Endothelial cell of hepatic sinusoid (primary cell): ENCODE measurements at regions not wholly inside any gene's neighbourhood (a gene's known extent, or its start where the extent isn't known, plus 50 kb on each side); places are given as distances from the start of the nearest gene placed in this dataset.

ENCODE experiments used
- in situ Hi-C: cut with HindIII; loops from 2 replicates; pipeline ENCODE4 v1.10.0; 2017; ENCODE audit warnings: low sequenced_read_pairs

DNA sequence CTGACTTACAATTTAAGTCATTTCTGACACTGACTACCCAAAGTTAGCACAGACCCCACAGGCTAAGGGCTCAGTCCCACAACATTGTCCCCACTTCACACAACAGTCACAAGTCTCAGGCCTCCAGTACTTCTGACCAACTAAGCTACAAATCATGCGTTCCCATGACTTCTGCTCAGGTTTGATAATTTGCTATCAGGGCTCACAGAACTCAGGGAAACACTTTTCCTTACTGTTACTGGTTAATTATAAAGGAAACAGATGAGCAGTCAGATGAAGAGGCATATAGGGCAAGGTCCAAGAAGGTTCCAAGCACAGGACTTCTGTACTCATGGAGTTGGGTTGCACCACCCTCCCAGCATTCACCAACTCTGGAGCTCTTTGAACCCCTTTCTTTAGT, 151.2 kb upstream of the TNR start:
- in situ Hi-C loops: no loop called here

DNA sequence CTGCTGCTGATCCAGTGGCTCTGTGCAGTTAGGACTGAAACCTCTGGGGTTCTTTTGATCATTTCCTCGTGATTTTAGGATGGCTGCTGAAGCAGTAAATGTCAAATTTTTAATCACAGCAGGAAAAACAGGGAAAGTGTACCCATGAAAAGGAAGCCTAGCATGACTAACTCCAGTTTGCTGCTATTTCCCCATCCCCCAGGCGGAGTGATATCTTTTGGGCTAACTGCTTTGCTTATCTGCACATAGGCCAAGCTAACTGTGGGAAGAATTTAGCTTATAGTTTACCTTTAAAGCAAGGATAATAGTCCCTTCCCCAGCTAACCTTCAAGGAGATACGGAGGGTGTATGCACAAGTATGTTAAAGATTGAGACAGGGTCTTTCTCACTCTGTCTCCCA, 149.8 kb upstream of the TNR start:
- in situ Hi-C loops: no loop called here

DNA sequence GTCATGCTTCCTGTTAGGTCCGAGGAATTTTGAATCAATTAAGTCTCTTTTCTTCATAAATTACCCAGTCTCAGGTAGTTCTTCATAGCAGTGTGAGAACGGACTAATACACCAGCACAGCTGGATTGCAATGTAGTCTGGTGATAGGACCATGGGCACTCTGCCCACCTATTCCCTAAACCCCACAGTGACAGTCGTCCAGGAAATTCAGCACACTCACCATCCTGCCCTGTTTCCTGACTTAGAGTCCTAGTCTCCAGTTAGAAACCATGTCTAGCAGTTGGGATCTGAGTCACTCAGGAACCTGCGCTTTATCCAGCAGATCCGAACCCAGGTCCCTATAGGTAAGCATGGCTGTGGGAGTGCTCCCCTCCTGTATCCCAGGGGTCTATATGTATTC, 149.3 kb upstream of the TNR start:
- in situ Hi-C loops: no loop called here

DNA sequence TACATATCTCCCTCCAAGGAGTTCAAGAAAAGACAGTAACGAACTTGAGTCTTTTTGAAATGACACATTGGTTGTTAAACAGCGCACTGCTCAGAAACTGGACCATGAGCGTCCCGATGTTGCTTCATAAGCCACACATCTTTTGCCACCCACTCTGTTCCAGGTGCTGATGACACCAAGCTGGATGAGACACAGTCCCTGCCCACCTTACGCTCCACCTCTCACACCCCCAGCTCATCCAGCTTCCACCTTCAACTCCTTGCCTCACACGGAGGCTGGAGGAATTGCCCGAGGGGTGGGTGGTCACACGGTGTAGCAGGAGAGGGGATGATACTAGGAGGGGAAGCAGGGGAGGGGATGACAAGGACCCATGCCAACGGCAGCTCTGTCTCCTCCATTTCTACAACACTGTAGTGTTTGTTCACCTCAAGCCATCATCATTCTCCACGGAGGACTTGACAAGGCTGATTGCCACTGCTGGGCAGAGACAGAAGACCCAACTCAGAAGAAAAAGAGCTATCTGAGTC, 148.5 kb upstream of the TNR start:
- in situ Hi-C loops: no loop called here

DNA sequence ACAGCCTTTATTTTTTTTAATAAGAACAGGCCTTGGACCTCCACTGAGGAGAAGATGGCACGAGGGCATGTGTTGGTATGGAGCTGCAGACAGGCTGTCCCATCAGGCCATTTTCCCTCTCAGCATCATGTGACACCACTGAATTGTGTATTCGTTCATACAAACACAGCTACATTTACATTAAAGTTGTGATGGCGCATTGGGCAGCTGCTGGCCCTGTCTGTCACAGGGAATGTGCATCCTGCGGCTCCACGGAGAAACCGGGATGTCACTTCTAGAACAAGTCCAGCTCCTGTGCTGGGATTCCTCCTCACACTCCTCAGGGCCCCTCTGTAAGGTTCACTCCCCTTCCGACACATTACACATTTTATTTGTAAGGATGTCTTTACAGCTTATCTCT, 147.6 kb upstream of the TNR start:
- in situ Hi-C loops: no loop called here

DNA sequence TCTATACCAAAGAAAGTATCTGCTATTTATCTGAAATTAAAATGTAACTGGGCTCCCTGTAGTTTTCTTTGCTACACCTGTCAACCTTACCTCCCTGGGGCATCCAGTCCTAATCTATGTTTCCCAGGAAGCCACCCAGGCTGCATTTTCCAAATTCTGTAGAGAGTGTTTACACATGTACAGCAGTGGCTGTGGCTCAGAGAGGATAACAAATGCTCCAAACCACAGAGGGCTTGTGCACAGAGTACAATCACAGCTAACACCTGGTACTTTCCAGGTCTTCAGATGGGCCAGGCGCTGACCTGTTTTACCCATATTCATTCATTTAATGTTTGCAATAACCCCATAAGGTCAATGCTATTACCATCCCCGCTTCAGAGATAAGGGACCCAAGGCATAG, 146.5 kb upstream of the TNR start:
- in situ Hi-C loops: no loop called here

DNA sequence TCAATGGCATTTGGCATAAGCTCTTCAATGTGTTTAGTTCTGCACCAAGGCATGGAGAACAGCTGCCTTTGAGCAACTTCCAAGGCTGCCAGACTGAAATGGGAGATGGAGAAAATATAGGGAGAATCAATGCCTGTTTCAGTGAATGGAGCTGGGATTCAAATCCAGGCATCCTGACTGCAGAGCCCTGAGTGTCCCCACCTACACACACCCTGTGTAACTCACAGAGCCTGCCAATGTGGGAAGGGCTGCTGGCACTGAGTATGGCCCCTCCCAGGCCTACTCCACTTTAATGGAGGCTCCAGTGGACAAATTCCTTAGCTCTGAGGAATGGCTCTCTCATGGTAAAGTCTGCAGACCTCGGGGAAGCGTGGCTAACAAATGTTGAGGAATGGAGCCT, 145.6 kb upstream of the TNR start:
- in situ Hi-C loops: no loop called here

DNA sequence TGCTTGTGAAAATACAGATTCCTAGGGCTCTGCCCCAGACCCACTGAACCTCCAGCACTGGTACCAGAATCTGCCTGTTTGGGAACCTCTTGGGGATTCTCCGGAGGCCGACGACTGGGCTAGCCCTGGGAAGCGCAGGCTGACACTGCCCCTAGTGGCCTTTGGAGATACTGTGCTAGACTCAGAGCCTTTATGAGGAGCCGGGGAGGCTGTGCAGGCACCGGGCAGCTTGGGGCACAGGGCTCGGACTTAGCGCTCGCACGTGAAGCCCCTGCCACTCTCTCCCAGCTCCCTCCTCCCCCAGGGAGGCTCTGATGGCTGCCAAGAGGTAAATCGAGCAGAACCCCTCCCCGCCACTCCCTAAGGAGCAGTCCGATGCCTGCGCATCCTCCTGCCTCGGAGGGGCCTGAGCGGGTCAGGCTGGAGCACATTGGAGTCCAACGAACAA, 144.6 kb upstream of the TNR start:
- in situ Hi-C loops: no loop called here

DNA sequence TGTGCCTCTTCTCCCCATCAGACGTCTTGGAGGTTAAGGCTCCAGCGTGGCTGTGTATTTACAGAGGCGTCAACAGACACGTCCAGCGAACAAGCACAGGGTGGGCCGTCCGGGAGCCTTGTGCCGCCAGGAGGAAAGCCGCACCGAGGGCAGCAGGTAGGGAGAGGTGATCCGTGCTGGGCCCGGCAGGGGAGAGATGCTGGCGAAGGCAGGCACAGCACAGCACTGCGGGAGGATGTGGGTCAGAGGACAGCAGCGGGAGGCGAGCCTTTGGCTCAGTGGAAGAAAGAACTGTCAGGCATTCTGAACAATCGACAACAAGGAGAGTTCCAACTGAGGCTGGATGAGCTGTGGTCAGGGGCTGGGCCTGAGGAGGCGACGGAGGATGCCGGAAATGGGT, 144.1 kb upstream of the TNR start:
- in situ Hi-C loops: no loop called here

DNA sequence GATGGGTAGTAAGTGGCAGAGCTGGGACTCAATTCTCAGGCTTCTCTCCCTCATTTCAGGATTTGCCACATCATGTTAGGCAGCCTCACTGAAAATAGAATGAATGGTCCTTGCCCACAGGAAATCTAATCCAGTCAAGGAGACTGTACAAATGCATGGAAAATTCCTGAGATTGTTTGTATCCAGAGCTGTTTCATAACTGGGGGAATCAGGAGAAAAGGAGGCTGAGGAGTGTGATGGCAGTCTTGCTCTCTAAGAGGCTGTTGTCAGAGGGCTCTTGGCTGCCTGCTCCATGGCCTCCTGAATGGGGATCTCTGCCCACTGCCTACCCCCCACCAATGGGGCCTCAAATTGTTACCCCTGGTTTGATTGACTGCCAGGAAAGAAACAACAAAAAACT, 141.9 kb upstream of the TNR start:
- in situ Hi-C loops: no loop called here

DNA sequence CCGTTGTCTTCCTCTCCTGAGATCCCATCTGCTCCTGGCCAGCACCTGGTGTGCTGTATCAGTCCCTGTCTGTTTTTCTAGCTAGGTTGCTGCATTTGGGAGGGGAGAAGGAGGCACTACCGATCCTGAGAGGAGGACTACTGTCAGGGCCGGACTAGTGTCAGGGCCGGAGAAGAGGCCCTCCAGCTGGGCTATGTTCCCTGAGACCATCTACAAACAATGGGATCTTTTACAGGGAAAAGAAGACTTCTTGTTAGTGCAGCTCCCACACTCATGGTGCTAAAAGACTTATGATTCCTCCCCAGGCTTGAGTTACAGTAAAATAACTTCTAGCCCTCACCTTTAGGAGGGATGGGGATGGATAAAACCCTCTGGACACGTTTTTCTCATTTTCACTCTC, 141.0 kb upstream of the TNR start:
- in situ Hi-C loops: no loop called here

DNA sequence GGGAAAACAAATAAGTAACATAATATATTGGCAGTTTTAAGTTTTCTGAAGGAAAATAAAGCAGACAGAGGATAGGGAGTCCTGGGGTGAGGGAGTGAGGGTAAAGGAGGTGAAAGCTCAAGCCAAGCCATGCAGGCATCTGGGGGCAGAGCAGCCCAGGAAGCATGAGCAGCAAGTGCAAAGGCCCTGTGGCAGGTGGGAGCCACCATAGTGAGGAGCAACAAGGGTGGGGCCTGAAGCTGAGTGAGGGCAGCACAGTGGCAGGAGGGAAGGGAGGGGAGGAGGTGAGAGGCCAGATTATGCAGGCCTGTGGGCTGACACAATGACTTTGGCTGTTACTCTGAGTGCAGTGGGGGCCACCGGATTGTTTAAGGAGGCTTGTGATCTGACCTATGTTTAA, 138.8 kb upstream of the TNR start:
- in situ Hi-C loops: no loop called here

DNA sequence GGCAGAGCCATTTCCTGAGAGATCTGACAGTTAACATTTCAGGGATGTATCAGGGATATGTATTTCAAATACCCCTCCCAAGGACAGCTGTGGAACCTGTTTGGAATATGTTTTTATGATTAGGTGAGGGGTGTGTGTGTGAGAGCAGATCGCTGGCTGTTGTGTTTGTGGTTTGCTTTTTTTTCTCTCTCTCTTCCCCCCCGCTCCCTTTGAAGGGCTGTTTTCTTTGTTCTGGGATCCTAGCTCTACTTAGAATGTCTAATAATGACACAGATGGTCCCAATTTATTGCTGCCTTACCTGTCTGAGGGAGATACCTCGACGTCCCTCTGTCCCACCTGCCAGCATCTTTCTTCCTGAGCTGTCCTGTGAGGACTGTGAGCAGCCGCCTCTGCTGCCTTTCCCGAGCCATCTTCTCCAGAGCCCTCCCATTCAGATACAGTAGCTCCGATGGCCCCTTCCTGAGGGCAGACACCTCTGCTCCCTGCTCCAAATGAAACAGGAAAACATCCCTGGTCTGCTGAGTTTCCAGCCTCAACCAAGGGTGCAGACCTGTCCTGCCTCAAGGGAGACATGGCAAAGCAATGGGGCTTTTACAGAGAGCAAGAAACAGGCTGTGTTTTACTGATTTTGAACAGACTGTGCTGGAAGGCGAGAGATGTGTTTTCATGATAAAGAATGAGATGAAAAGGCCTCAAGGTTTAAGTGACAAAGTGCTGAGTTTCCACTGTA, 138.0 kb upstream of the TNR start:
- in situ Hi-C loops: no loop called here

DNA sequence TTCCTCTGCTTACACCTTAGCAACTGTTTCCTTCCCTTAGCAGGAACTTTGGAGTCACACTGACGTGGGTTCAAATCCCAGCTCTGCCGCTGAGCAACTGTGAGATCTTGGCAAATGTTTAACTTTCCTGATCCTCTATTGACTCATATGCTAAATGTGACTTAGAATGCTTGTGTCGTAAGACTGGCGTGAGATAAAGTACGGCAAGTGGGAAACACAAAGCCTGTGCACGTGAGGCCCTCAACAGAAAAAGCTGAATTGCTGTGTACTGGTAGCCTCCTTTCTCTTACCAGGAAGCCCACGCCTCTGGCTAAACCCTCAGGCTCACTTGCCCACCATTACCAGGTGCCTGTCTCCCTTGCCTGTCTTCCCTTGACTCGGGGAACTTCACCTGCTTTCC, 135.4 kb upstream of the TNR start:
- in situ Hi-C loops: no loop called here

DNA sequence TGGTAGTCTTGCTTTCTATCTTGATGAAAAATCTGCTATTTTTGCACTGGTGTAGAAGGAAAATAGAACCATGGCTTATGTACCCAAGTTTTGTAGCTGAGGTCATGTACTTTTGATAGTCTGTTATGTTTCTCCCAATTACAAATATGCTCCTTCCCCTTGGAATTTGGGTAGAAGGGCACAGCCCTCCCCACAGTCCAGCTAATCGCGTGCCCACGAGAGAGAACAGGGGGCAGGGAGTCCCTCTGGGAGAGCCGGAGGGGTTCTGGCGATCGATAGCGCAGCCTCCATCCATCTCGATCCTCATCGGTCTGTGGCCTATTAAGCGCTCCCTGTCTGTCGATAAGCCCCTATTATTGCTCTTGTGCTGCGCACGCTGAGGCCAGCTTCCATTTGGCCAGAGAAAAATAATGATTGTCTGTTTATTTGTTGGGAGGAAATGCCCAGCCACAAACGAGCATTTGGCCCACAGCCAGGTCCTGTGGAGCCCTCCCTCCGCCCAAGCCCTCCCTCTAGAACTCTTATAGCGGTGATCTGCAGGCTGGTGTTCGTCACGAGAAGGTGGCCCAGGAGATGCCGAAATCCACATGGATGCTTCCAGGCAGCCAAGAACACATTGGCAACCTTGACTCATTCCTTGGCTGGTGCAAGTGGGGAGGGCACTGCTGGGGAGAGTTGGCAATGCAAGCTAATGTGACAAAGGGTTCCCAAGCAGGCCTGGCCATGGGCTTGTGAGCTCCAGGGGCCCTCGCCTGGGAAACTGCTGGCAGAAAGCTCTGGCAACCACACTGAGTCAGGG, 134.7 kb upstream of the TNR start:
- in situ Hi-C loops: no loop called here

DNA sequence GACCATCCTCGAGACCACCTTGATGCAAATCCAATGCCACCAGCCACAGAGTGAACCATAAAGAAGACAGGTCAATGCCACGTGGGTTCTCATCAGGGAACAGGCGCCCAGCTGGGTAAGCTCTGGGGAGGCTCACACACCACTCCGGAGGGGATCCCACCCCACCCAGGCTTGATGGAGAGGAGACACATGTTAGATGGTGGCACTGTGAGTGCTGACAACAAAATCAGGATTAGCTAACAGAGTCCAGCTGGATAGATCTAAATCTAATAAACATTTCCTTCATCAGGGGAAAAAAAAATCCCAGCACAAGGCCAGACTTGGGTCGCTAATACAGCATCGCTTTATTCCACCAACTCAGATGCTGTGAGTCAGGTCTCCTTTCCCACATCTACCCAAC, 132.2 kb upstream of the TNR start:
- in situ Hi-C loops: no loop called here

DNA sequence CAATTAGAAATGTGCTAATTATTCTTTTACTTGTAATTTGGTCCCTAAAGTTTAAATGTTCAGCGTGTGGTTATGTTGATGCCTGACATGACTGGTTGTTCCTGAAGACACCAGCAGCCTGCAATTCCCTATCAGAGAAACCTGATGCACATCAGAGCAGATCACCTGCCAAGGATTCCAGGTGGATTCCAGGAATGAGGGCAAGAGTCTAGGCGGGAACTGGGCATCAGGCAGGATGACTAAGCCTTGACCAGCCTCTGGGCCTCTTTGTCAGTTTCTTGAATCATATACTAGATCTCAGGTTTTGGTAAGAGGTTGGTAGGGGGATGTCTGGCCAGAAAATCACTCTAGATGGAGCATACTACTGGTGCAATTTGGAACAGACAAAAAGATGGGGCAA, 130.7 kb upstream of the TNR start:
- in situ Hi-C loops: no loop called here

DNA sequence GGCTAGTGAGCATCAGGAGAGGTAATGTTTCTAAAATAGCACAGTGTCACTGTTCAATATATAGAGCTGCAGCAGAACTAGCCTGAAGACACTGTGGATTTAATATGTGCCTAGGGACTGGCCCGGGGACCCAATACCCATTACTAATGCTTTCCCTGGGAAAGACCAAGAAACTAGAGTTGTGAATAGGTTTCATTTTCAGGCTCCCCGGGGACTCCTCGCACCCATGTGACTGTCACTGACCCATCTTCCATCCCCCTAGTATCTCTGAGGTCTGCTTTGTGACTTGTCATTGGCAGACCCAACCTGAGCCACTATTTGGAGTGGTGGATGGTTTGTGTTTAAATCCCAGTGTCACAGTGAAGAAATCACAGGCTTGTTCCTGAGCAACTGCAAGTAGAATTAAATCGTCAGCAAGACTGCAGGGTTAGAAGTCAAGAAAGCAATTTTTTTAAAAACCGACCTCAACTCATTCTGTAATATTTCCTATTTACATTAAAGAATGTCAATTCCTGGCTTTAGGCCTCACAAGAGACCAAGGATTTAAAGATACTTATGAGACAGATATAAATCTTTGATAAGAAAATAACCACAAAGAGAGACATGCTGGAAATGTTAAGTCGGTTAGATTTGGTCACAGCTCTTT, 130.0 kb upstream of the TNR start:
- in situ Hi-C loops: no loop called here

DNA sequence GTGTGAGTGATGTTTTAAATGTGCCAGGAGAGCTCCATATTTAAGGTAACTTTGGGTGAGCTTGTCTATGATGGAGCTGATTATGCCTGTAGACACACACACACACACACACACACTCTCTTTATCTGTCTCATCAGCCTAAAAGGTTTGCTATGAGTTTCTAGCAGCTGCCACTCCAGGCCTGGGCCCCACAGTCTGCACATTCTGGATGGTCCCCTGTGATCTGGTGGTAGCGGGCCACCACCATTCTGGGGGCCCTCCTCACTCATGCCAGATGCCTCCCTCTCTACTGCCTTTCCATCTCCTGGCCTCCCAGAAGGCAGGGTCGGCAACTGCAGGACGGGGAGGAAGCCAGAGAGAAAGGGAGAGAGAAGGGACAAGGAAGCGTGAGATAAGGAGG, 129.2 kb upstream of the TNR start:
- in situ Hi-C loops: no loop called here

DNA sequence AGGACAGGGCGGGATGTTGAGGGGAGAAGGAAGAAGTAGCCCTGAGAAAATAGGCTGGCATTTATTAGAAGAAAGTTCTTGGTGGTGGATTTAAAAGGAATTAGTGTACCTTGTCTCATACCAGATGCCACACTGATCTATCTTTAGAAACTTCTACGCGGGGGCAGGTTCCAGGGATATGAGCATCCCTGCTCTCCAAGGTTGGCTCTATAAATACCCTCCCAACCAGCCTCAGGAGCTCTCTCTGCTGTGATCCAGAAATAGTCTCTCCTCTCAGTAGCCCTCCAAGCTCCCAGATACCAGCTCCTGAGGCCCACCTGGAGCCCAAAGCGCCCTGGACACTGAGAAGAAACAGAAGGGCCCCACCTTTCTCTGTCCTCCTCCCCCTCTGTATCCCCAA, 128.3 kb upstream of the TNR start:
- in situ Hi-C loops: no loop called here

DNA sequence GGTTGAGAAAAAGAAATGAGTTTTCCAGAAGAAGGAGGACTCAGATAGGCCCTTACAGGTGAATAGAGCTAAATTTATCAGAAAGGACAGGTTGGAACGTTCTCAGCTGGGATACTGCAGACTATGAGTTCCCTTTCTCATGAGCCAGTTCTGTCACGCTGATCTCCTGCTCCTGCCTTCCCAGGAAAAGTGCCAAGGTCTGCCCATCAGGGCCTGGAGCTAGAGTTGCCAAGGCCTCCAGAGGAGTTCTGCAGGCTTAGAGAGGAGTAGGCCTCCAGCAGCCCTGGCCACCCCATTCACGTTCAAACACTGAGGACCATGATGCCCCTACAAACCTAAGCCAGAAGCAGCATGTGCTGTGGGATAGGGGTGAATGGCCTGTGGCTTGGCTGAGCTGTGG, 126.8 kb upstream of the TNR start:
- in situ Hi-C loops: no loop called here

DNA sequence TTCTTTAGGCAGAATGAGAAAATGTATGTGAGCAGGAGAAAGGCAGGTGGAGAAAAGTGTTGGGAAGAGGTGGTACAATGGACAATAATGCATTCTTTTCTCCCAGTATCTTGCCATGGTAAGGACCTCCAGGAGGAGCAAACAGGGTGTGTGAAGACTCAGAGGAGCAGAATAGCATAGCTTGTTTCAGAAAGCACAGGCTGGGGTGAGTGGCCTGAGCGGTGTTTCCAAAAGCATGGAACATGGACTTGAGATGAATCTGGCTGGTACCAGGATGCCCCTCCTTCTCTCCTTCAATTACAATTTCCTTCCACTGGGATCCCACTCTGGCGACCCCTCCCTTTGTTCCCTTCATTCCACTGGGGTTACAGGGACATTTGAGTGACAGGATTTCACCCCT, 123.4 kb upstream of the TNR start:
- in situ Hi-C loops: no loop called here
